Coronary artery (tissue), 2 donors: ENCODE measurements at regions not wholly inside any gene's neighbourhood (a gene's known extent, or its start where the extent isn't known, plus 50 kb on each side); places are given as distances from the start of the nearest gene placed in this dataset.
A peak's percentile ranks its signal among the peaks of the same experiment; 100 is the strongest.

Experiments
- DNase-seq: peaks from one replicate; pipeline ENCODE4 v3.0.0-alpha.2; 2017; ENCODE audit warnings: low spot score
- H3K27ac ChIP-seq, 2 donors: fragments of 200-600 bp; sonication (generic); one replicate each; pipeline ENCODE4 v1.5.1; 2016 to 2019
- H3K4me3 ChIP-seq: fragments of 200-600 bp; sonication (generic); 2 replicates; pipeline ENCODE4 v1.5.1; 2016; ENCODE audit warnings: mild to moderate bottlenecking, moderate library complexity
- TF ChIP-seq, protein P1 (sequence below): fragments of 200-600 bp; sonication (generic); IDR thresholded peaks from one replicate; pipeline ENCODE4 v1.5.1; 2019; ENCODE audit warnings: antibody characterized with exemption

DNA sequence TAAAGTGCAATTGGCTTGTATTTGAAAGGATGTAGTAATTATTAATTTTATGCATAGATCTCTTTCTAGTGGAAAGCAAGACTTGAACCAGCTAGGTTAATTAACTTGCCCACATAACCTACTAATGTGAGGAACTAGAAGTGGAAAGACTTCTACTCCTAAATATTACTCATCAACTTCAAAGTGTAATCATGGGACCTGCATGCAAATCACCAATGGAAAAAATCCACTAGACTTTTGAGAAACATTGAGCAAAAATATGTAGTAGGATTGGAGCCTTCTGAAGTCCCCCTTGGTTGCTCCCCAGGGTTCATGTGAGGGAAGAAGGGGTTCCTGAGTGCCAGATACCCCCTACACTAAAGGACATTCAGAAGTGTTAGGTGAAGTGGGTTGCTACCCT lies 240.2 kb downstream of the PTEN start:
- Histone ChIP-seq H3K4me3 (no peak overlapping the region), H3K27ac (no peak overlapping the region)
- no peak for DNase-seq
- TF ChIP-seq, protein P1, sequence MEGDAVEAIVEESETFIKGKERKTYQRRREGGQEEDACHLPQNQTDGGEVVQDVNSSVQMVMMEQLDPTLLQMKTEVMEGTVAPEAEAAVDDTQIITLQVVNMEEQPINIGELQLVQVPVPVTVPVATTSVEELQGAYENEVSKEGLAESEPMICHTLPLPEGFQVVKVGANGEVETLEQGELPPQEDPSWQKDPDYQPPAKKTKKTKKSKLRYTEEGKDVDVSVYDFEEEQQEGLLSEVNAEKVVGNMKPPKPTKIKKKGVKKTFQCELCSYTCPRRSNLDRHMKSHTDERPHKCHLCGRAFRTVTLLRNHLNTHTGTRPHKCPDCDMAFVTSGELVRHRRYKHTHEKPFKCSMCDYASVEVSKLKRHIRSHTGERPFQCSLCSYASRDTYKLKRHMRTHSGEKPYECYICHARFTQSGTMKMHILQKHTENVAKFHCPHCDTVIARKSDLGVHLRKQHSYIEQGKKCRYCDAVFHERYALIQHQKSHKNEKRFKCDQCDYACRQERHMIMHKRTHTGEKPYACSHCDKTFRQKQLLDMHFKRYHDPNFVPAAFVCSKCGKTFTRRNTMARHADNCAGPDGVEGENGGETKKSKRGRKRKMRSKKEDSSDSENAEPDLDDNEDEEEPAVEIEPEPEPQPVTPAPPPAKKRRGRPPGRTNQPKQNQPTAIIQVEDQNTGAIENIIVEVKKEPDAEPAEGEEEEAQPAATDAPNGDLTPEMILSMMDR = no peak

DNA sequence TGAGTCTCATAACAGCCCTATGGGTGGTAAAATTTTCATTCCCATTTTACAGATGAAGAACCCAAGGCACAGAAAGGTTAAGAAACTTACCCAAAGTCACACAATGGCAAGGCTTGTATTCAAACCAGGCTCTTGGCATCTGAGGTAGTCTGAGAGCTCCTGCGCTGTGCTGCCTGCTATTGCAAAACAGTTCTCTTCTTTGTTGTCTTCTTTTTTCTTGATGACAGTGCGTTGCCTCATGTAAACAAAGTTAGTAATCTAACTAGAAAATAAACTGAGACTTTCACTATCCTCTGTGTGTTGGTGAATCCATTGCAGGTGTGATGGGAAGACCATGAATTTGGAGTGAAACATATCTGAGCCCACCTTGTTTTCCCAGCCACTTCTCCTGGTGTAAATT lies 240.8 kb downstream of the PTEN start:
- Histone ChIP-seq H3K27ac (no peak overlapping the region), H3K4me3 (no peak overlapping the region)
- no peak for DNase-seq
- TF ChIP-seq, protein P1 = no peak

DNA sequence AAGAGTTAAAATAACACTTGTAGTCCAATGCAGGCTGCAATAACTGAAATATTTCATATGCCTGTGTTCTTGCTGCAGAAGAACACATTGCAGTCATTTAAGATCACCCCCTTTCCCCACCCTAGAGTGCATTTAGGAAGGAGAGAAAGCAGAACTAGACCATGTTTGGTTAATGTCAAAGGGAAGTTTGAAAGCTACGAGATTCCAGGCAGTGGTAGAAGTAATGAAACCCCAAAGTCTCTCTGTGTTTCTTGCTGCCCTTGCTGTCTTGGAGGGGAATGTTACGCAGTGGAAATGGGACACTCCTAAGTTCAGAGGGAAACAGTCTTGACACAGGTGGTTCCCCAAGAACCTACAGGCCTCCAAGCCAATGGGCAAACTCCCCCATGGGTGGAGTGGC lies 242.9 kb downstream of the PTEN start:
- no peak overlapping the region for H3K4me3 ChIP-seq
- no peak for DNase-seq
- TF ChIP-seq, protein P1 = no peak
- peak overlapping the region in 1 of 2 donors; percentile 30 for H3K27ac ChIP-seq

DNA sequence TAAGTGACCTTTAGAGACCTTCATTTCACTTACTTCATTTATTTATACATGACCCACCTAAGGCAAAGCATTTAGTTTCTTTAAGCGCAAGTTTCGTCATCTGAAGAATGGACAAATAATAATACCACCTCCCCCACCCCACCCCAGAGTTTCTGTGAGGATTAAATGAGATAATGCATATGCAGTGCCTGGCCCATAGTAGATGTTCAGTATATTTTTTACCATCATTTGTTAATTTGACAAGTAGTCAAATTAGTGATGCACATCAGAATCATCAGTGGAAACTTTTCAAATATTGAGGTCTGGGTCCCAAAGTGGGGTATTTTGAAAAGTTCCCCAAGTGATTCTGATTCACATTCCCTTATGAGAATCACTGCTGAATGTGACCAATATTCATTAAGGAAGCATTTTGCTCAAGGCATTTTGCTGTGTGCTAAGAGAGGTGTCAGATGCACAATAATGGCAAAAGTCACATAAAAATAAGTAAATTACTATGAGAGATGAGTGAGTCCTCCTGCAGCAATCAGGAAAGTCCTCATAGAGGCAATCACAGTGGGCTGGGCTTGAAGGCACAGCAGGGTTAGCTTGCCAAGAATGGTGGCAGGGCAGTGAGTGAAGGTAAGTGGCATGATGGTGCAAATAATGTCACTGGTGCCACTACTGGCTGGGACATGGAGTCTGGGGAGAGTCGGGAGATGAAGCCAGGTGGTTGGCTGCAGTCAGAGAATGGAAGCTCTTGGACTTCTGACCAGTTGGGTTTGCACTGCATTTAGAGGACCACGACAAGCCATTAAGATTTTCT lies 244.1 kb downstream of the PTEN start:
- TF ChIP-seq, protein P1 = no peak
- no peak overlapping the region for H3K4me3 ChIP-seq
- no peak overlapping the region for H3K27ac ChIP-seq
- DNase-seq = no peak

DNA sequence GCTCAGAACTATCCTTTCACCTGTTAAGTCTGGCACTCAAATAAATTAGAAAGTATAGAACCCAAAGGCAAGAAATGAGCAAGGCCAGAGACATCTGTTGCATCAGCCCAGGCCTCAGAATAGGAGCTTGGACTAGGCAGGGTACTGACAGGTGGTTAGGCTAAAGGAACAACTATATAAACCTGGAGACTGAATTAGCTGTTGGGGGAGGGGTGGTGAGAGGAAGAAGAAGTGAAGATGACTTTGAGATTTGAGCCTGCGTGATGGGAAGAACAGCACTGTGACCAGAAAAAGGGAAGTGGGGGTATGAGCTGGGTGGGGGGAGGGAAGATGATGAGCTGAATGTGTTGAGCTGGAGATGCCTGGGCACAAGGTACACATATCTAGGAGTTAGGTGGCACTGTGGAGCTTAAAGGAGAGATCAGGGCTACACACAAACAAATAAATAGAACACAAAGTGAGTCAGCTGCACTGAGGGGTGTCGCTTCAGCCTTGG lies 244.7 kb downstream of the PTEN start:
- TF ChIP-seq, protein P1 = no peak
- no peak for DNase-seq

DNA sequence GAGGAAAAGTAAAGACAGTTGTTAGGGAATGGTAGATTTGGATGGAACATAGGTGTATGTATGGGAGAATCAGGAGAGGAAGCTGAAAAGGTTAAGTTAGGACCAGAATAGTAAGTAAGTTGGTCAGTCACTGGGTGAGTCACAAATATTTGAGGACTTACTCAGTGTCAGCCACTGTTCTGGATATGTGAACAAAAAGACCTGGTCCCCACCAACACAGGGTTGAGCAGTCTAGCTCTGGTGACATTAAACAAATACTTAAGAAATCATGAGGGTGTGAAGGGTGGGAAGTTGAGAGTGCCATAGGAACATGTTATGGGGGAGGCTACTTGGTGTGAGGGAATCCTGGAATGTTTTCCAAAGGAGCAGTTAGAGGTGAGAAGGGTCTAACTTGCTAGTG lies 246.9 kb downstream of the PTEN start:
- Histone ChIP-seq H3K4me3 (no peak overlapping the region), H3K27ac (peak overlapping the region; percentile 51 to 73)
- TF ChIP-seq, protein P1 = no peak
- no peak for DNase-seq

More for the DNA sequence above, 244.7 kb downstream of the PTEN start:
- H3K4me3 ChIP-seq = no peak overlapping the region
- no peak overlapping the region for H3K27ac ChIP-seq

DNA sequence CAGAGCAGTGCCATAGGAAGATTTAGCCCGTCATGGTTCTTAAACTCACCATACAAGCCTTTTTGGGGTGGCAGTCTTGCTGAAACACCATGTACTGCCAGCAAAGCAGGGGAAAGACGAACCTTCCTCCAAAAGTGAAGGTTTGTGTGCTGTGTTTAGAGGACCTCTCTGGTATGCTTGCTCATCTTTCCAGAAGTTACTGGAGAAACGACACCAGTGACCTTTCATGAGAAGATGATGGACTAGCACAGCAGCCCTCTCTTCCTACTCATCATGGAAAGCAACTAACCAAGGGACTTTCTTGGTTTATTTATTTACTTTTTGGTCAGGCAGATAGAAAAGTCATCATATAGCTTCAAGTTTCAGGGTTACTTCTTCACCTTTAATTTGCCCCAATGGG lies 247.4 kb downstream of the PTEN start:
- TF ChIP-seq, protein P1 = no peak
- no peak overlapping the region for H3K4me3 ChIP-seq
- peak overlapping the region; percentile 51 to 73 for H3K27ac ChIP-seq
- no peak for DNase-seq
